Activated CD4-positive, alpha-beta T cell treated with anti-CD3 and anti-CD28 coated beads, Interleukin-2, amount 10 ng/mL, durations not matched to agents 7 days and 5 days (primary cell): ENCODE measurements at regions not wholly inside any gene's neighbourhood (a gene's known extent, or its start where the extent isn't known, plus 50 kb on each side); places are given as distances from the start of the nearest gene placed in this dataset.

ENCODE experiments used
- CTCF ChIA-PET: fragments of 350-600 bp; sonication (Branson Sonifier 250); formaldehyde crosslinking; loops from one replicate; lab custom pipeline; 2021; ENCODE audit warnings: antibody characterized with exemption; lab: Charles Lee
- POLR2A ChIA-PET: fragments of 350-600 bp; sonication (Branson Sonifier 250); formaldehyde crosslinking; loops from one replicate; lab custom pipeline; 2021; ENCODE audit warnings: antibody characterized with exemption; lab: Charles Lee
- DNase-seq: peaks from one replicate; pipeline ENCODE4 v3.0.0-alpha.2; 2020
- H3K27ac Mint-ChIP-seq: one replicate; pipeline ENCODE4 v1.8.0; 2021; ENCODE audit warnings: mild to moderate bottlenecking, moderate library complexity, mixed read lengths
- H3K27me3 Mint-ChIP-seq: one replicate; pipeline ENCODE4 v1.8.0; 2021; ENCODE audit warnings: mixed read lengths
- H3K36me3 Mint-ChIP-seq: one replicate; pipeline ENCODE4 v1.8.0; 2021; ENCODE audit warnings: low read depth, mixed read lengths
- H3K4me1 Mint-ChIP-seq: one replicate; pipeline ENCODE4 v1.8.0; 2021; ENCODE audit warnings: mixed read lengths
- H3K4me3 Mint-ChIP-seq: one replicate; pipeline ENCODE4 v1.8.0; 2021; ENCODE audit warnings: mild to moderate bottlenecking, moderate library complexity, mixed read lengths
- H3K9me3 Mint-ChIP-seq: one replicate; pipeline ENCODE4 v1.8.0; 2021; ENCODE audit warnings: mixed read lengths

DNA sequence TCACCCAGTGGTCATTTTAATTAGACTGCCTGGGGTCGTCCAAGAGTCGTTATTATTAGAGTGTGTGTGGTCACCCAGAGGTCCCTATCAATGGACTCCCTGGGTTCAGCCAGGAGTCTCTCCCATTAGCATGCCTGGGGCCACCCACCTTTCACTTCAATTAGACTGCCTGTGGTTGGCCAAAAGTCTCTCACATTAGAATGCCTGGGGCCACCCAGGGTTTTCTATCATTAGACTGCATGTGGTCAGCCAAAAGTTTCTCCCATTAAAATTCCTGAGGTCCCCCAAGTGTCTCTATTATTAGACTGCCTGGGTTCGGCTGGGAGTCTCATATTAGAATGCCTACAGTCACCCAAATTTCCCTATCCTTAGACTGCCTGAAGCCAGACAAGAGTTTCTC, 1472.6 kb downstream of the UQCRFS1 start:
- H3K4me3 Mint-ChIP-seq, result no peak overlapping the region
- ChIA-PET CTCF (no interaction called here), POLR2A (no interaction called here)
- no peaks in the 10 kb centered on the region for H3K27me3 Mint-ChIP-seq
- no peaks in the 10 kb centered on the region for H3K4me1 Mint-ChIP-seq
- H3K36me3 Mint-ChIP-seq, result no peaks in the 10 kb centered on the region
- DNase-seq, result no peak
- H3K27ac Mint-ChIP-seq, result no peak overlapping the region
- H3K9me3 Mint-ChIP-seq, result peaks cover 41% of the 10 kb centered on the region

GRCh38 chr19:27738569-27739193, 1474.3 kb downstream of the UQCRFS1 start:
- Mint-ChIP-seq H3K27me3 (no peaks in the 10 kb centered on the region), H3K27ac (no peak overlapping the region), H3K4me1 (no peaks in the 10 kb centered on the region), H3K9me3 (peaks cover 51% of the 10 kb centered on the region), H3K36me3 (no peaks in the 10 kb centered on the region), H3K4me3 (no peak overlapping the region)
- ChIA-PET POLR2A (no interaction called here), CTCF (no interaction called here)
- no peak for DNase-seq

- H3K27ac Mint-ChIP-seq, result no peak overlapping the region
- H3K9me3 Mint-ChIP-seq, result peaks cover 56% of the 10 kb centered on the region
- H3K4me1 Mint-ChIP-seq, result no peaks in the 10 kb centered on the region
- no peak for DNase-seq
- no peaks in the 10 kb centered on the region for H3K36me3 Mint-ChIP-seq
- CTCF ChIA-PET, result no interaction called here
- no peaks in the 10 kb centered on the region for H3K27me3 Mint-ChIP-seq
- no peak overlapping the region for H3K4me3 Mint-ChIP-seq
- POLR2A ChIA-PET, result no interaction called here
Observed at GRCh38 chr19:27736225-27736624, 1476.7 kb downstream of the UQCRFS1 start.

DNA sequence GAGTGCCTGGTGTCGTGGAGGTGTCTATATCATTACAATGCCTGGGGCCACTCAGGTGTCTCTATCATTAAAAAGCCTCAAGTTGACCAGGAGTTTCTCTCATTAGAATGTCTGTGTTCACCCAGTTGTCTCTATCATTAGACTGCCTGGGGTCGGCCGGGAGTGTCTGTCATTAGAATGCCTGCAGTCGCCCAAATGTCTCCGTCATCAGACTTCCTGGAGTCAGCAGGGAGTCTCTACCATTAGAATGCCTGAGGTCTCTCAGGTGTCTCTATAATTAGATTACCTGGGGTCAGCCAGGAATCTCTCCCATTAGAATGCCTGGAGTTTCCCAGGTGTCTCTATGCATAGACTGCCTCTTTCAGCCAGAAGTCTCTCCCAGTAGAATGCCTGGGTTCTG, 1477.6 kb downstream of the UQCRFS1 start:
- CTCF ChIA-PET, result no interaction called here
- H3K27ac Mint-ChIP-seq, result no peak overlapping the region
- DNase-seq, result no peak
- H3K4me3 Mint-ChIP-seq, result no peak overlapping the region
- no peaks in the 10 kb centered on the region for H3K27me3 Mint-ChIP-seq
- POLR2A ChIA-PET, result no interaction called here
- no peaks in the 10 kb centered on the region for H3K4me1 Mint-ChIP-seq
- no peaks in the 10 kb centered on the region for H3K36me3 Mint-ChIP-seq
- H3K9me3 Mint-ChIP-seq, result peaks cover 52% of the 10 kb centered on the region

DNA sequence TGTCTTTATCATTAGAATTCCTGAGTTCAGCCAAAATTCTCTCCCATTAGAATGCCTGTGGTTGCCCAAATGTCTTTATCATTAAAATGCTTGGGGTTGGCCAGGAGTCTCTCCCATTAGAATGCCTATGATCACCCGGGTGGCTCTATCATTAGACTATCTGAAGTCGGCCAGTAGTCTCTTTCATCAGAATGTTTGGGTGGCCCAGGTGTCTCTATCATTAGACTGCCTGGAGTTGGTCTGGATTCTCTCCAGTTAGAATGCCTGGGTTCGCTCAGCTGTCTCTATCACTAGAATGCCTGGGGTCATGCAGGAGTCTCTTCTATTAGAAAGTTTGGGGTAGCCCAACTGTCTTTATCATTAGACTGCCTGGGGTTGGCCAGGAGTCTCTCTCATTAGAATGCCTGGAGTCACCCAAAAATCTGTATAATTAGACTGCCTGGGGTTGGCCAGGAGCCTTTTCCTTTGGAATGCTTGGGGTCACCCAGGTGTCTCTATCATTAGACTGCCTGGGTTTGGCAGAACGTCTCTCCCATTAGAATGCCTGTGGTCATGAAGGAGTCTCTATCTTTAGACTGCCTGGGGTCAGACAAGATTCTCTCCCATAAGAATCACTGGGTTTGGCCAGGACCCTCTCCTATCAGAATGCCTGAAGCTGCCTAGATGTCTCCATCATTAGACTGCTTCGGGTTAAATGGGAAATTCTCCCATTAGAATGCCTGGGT, 1478.3 kb downstream of the UQCRFS1 start:
- DNase-seq, result no peak
- CTCF ChIA-PET, result no interaction called here
- Mint-ChIP-seq H3K36me3 (no peaks in the 10 kb centered on the region), H3K9me3 (peaks cover 49% of the 10 kb centered on the region), H3K4me3 (no peak overlapping the region), H3K27me3 (no peaks in the 10 kb centered on the region), H3K27ac (no peak overlapping the region), H3K4me1 (no peaks in the 10 kb centered on the region)
- POLR2A ChIA-PET, result no interaction called here

DNA sequence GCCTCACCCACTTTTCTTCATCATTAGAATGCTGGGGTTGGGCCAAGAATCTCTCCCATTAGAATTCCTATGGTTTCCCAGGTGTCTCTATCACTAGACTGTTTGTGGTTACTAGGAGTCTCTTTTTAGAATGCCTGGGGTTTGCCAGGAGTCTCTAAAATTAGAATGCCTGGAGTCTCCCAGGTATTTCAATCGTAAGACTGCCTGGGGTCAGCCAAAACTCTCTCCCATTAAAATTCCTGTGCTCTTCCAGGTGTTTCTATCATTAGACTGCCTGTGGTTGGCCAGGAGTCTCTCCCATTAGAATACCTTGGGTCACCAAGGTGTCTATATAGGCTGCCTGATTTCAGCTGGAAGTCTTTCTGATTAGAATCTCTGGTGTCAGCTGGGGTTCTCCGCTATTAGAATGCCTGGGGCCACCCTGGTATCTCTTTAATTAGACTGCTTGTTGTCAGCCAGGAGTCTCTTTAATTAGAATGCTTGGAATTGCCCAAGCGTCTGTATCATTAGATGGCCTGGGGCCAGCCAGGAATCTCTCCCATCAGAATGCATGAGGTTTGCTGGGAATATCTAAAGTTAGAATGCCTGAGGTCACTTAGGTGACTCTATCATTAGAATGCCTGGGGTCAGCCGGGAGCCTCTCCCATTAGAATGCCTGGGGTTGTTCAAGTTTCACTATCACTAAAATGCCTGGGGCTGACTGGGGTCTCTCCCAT, 1479.2 kb downstream of the UQCRFS1 start:
- CTCF ChIA-PET, result no interaction called here
- Mint-ChIP-seq H3K9me3 (peaks cover 44% of the 10 kb centered on the region), H3K27me3 (no peaks in the 10 kb centered on the region), H3K27ac (no peak overlapping the region), H3K4me1 (no peaks in the 10 kb centered on the region), H3K4me3 (no peak overlapping the region), H3K36me3 (no peaks in the 10 kb centered on the region)
- POLR2A ChIA-PET, result no interaction called here
- DNase-seq, result no peak

DNA sequence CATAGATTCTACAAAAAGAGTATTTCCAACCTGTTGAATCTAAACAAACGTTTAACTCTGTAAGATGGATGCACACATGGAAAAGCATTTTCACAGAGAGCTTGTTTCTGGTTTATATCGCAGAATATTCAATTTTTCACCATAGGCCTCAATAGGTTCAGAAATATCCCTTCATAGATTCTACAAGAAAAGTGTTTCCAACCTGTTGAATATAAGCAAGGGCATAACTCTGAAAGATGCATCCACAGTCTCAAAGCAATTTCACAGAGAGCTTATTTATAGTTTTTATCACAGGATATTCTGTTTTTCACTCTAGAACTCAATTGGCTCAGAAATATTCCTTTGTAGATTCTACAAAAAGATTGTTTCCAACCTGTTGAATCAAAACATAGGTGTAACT, 1483.6 kb downstream of the UQCRFS1 start:
- Mint-ChIP-seq H3K27ac (no peak overlapping the region), H3K27me3 (no peaks in the 10 kb centered on the region), H3K9me3 (peaks cover 22% of the 10 kb centered on the region), H3K4me3 (no peak overlapping the region), H3K36me3 (no peaks in the 10 kb centered on the region), H3K4me1 (no peaks in the 10 kb centered on the region)
- CTCF ChIA-PET, result no interaction called here
- POLR2A ChIA-PET, result no interaction called here
- DNase-seq, result no peak

DNA sequence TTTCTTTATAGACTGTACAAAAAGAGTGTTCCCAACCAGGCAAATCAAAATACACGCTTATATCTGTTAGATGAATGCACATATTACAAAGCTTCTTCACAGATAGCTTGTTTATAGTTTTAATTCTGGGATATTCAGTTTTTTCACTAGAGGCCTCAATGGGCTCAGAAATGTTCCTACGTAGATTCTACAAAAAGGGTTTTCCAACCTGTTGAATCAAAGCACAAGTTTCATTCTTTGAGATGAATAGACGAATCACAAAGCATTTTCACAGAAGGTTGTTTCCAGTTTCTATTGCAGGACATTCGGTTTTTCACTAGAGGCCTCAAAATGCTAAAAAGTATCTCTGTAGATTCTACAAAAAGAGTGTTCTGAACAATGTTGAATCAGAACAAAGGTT, 1490.3 kb downstream of the UQCRFS1 start:
- Mint-ChIP-seq H3K36me3 (no peaks in the 10 kb centered on the region), H3K9me3 (peaks cover 50% of the 10 kb centered on the region)

GRCh38 chr19:27720155-27720554, 1492.8 kb downstream of the UQCRFS1 start:
- POLR2A ChIA-PET, result no interaction called here
- no peak overlapping the region for H3K4me3 Mint-ChIP-seq
- DNase-seq, result no peak
- CTCF ChIA-PET, result no interaction called here
- H3K9me3 Mint-ChIP-seq, result peaks cover 62% of the 10 kb centered on the region
- H3K27ac Mint-ChIP-seq, result no peak overlapping the region
- H3K4me1 Mint-ChIP-seq, result no peaks in the 10 kb centered on the region
- H3K36me3 Mint-ChIP-seq, result no peaks in the 10 kb centered on the region
- H3K27me3 Mint-ChIP-seq, result no peaks in the 10 kb centered on the region

More for the DNA sequence above, 1490.3 kb downstream of the UQCRFS1 start:
- Mint-ChIP-seq H3K27me3 (no peaks in the 10 kb centered on the region), H3K4me1 (no peaks in the 10 kb centered on the region), H3K27ac (no peak overlapping the region), H3K4me3 (no peak overlapping the region)
- ChIA-PET POLR2A (no interaction called here), CTCF (no interaction called here)
- no peak for DNase-seq

DNA sequence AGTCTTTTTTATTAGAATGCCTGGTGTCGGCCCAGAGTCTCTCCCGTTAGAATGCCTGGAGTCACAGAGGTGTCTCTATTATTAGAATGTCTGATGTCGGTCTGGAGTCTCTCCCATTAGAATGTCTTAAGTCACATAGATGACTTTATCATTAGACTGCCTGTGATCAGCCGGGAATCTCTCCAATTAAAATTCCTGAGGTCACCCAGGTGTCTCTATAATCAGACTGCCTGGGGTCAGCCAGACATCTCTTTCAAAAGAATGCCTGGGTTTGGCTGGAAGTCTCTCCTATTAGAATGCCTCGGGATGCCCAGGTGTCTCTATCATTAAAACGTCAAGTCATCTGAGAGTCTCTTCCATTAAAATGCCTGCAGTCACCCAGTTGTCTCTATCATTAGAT, 1493.9 kb downstream of the UQCRFS1 start:
- ChIA-PET POLR2A (no interaction called here), CTCF (no interaction called here)
- H3K27me3 Mint-ChIP-seq, result no peaks in the 10 kb centered on the region
- H3K4me1 Mint-ChIP-seq, result no peaks in the 10 kb centered on the region
- no peak overlapping the region for H3K4me3 Mint-ChIP-seq
- no peak overlapping the region for H3K27ac Mint-ChIP-seq
- no peak for DNase-seq
- H3K36me3 Mint-ChIP-seq, result no peaks in the 10 kb centered on the region
- peaks cover 62% of the 10 kb centered on the region for H3K9me3 Mint-ChIP-seq

DNA sequence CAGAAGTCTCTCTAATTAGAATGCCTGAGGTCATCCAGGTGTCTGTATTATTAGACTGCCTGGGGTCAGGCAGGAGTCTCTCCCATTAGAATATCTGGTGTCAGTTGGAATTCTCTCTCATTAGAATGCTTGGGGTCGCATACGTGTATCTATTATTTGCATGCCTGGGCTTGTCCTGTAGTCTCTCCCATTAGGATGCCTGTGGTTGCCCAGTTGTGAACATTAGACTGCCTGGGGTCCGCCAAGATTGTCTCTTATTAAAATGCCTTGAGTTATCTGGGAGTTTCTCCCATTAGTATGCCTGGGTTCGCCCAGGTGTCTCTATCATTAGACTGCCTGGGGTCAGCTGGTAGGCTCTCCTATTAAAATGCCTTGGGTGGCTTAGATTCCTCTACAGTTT, 1494.7 kb downstream of the UQCRFS1 start:
- no peak for DNase-seq
- ChIA-PET CTCF (no interaction called here), POLR2A (no interaction called here)
- no peaks in the 10 kb centered on the region for H3K36me3 Mint-ChIP-seq
- no peak overlapping the region for H3K4me3 Mint-ChIP-seq
- H3K9me3 Mint-ChIP-seq, result peaks cover 58% of the 10 kb centered on the region
- H3K4me1 Mint-ChIP-seq, result no peaks in the 10 kb centered on the region
- no peaks in the 10 kb centered on the region for H3K27me3 Mint-ChIP-seq
- no peak overlapping the region for H3K27ac Mint-ChIP-seq

GRCh38 chr19:27717825-27718224, 1495.1 kb downstream of the UQCRFS1 start:
- Mint-ChIP-seq H3K9me3 (peaks cover 57% of the 10 kb centered on the region), H3K4me3 (no peak overlapping the region), H3K27ac (no peak overlapping the region), H3K27me3 (no peaks in the 10 kb centered on the region), H3K4me1 (no peaks in the 10 kb centered on the region), H3K36me3 (no peaks in the 10 kb centered on the region)
- DNase-seq, result no peak
- CTCF ChIA-PET, result no interaction called here
- POLR2A ChIA-PET, result no interaction called here

- no peak for DNase-seq
- peaks cover 62% of the 10 kb centered on the region for H3K9me3 Mint-ChIP-seq
- no peaks in the 10 kb centered on the region for H3K27me3 Mint-ChIP-seq
- ChIA-PET CTCF (no interaction called here), POLR2A (no interaction called here)
- H3K27ac Mint-ChIP-seq, result no peak overlapping the region
- H3K36me3 Mint-ChIP-seq, result no peaks in the 10 kb centered on the region
- no peaks in the 10 kb centered on the region for H3K4me1 Mint-ChIP-seq
- no peak overlapping the region for H3K4me3 Mint-ChIP-seq
Observed at GRCh38 chr19:27716922-27717321, 1496.0 kb downstream of the UQCRFS1 start.
